GM12878 (cell line): ENCODE measurements at regions not wholly inside any gene's neighbourhood (a gene's known extent, or its start where the extent isn't known, plus 50 kb on each side); places are given as distances from the start of the nearest gene placed in this dataset.

Experiments
- ATF3 ChIP-seq: IDR thresholded peaks from 2 replicates; pipeline ENCODE4 v1.6.1; 2011; ENCODE audit warnings: low read depth, mild to moderate bottlenecking, low read length, moderate library complexity, borderline replicate concordance; ENCODE audit errors: extremely low read depth
- GABPA ChIP-seq: IDR thresholded peaks from 2 replicates; pipeline ENCODE4 v1.6.1; 2014; ENCODE audit warnings: antibody characterized with exemption, low read depth, mild to moderate bottlenecking, inconsistent platforms
- POLR2AphosphoS5 ChIP-seq: IDR thresholded peaks from 2 replicates; pipeline ENCODE4 v1.6.1; 2011; ENCODE audit warnings: mild to moderate bottlenecking, low read length, inconsistent platforms
- RFX5 ChIP-seq: IDR thresholded peaks from 2 replicates; pipeline ENCODE4 v1.6.1; 2011; ENCODE audit warnings: low read depth, low read length, improper control_type of control experiment
- SMC3 ChIP-seq: IDR thresholded peaks from 2 replicates; pipeline ENCODE4 v1.6.1; 2011; ENCODE audit warnings: low read length, improper control_type of control experiment, borderline replicate concordance
- TAF1 ChIP-seq: IDR thresholded peaks from 2 replicates; pipeline ENCODE4 v1.6.1; 2011; ENCODE audit warnings: mild to moderate bottlenecking, low read depth, low read length, borderline replicate concordance

DNA sequence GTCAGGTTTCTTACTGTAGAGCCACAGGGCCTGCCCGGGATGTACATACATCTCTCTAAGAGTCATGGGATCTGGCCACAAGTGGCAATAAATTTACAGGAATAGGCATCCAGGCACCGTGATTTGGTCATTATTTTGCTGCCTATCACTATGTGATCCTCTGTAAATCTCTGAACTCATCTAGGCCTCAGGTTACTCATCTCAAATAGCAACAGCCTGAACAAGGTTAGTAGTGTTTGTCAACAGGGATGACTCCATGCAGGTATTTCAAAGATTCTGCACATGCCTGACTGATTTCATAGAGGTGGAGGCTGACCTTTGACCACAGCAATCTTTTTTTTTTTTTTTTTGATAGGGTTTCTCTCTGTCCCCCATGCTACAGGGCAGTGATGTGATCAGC lies 88.8 kb upstream of the TBL1XR1 start:
- TF ChIP-seq POLR2AphosphoS5 (no peak), SMC3 (no peak), GABPA (no peak), TAF1 (no peak), ATF3 (no peak), RFX5 (no peak)
